SW 1271 (cell line): ENCODE measurements at regions not wholly inside any gene's neighbourhood (a gene's known extent, or its start where the extent isn't known, plus 50 kb on each side); places are given as distances from the start of the nearest gene placed in this dataset.
"Not testable (repeated sequence)": the region's sequence is repeated elsewhere in the genome, so short reads cannot be mapped to it uniquely, and the experiment has no call there.

Source experiments
- DNase-seq, 2 experiments: peaks; one replicate each; lab custom pipeline; 2025; lab: John Stamatoyannopoulos, UW

- no peak for DNase-seq
Measured at GRCh38 chr1:65527707-65528503, 107.4 kb downstream of the LEPR start.

GRCh38 chr1:65531972-65532570 lies 111.6 kb downstream of the LEPR start:
- DNase-seq = no peak

- DNase-seq = no peak
Measured at GRCh38 chr1:65535981-65536380, 115.5 kb downstream of the LEPR start.

GRCh38 chr1:65538086-65538485 lies 117.6 kb downstream of the LEPR start:
- no peak for DNase-seq

GRCh38 chr1:65538664-65539063 lies 118.2 kb downstream of the LEPR start:
- no peak for DNase-seq

- no peak for DNase-seq
Measured at GRCh38 chr1:65539266-65540131, 119.0 kb downstream of the LEPR start.

- no peak for DNase-seq
Measured at GRCh38 chr1:65541161-65541560, 120.7 kb downstream of the LEPR start.

GRCh38 chr1:65541865-65542264 lies 121.4 kb downstream of the LEPR start:
- no peak for DNase-seq

GRCh38 chr1:65542592-65542991 lies 122.1 kb downstream of the LEPR start:
- DNase-seq = not testable (repeated sequence)

- DNase-seq = not testable (repeated sequence)
Measured at GRCh38 chr1:65550306-65551010, 130.0 kb downstream of the LEPR start.

GRCh38 chr1:65552484-65552883 lies 132.0 kb downstream of the LEPR start:
- not testable (repeated sequence) for DNase-seq

- not testable (repeated sequence) for DNase-seq
Measured at GRCh38 chr1:65554086-65554764, 133.8 kb downstream of the LEPR start.

- no peak for DNase-seq
Measured at GRCh38 chr1:65554829-65555228, 134.4 kb downstream of the LEPR start.

GRCh38 chr1:65558215-65558614 lies 137.7 kb downstream of the LEPR start:
- DNase-seq = no peak

- no peak for DNase-seq
Measured at GRCh38 chr1:65564493-65564892, 144.0 kb downstream of the LEPR start.

GRCh38 chr1:65568285-65568684 lies 147.8 kb downstream of the LEPR start:
- DNase-seq = no peak

GRCh38 chr1:65572701-65573421 lies 152.4 kb downstream of the LEPR start:
- no peak for DNase-seq

GRCh38 chr1:65577278-65577677 lies 156.8 kb downstream of the LEPR start:
- no peak for DNase-seq

- not testable (repeated sequence) for DNase-seq
Measured at GRCh38 chr1:65577982-65578381, 157.5 kb downstream of the LEPR start.

GRCh38 chr1:65581119-65581518 lies 160.7 kb downstream of the LEPR start:
- DNase-seq = no peak

GRCh38 chr1:65584399-65584798 lies 163.9 kb downstream of the LEPR start:
- no peak for DNase-seq
